GM12878 (cell line): ENCODE measurements at regions not wholly inside any gene's neighbourhood (a gene's known extent, or its start where the extent isn't known, plus 50 kb on each side); places are given as distances from the start of the nearest gene placed in this dataset.

Experiments
- ATAC-seq: fragments of 200-7000 bp; cut with Tn5 transposase; 3 replicates; pipeline ENCODE4 v1.9.1; 2020; ENCODE audit warnings: mild to moderate bottlenecking, moderate library complexity
- BruUV-seq: library from RNA; stranded (reverse); fragments of 400-500 nt; replicated peaks from 2 replicates; lab custom pipeline; 2021; lab: Mats Ljungman, UMichigan
- CTCF ChIA-PET: fragments of 300-600 bp; sonication (Branson Sonifier 250); formaldehyde crosslinking; extraction: SDS; loops from one replicate; lab custom pipeline; 2021; ENCODE audit warnings: inconsistent platforms; lab: Yijun Ruan, JAX
- POLR2A ChIA-PET: fragments of 350-600 bp; formaldehyde crosslinking; extraction: SDS; loops from one replicate; lab custom pipeline; 2021; ENCODE audit warnings: inconsistent platforms; lab: Charles Lee
- RAD21 ChIA-PET: fragments of 300-600 bp; sonication (Branson Sonifier 250); formaldehyde crosslinking; loops from one replicate; lab custom pipeline; 2023; ENCODE audit warnings: antibody characterized with exemption; ENCODE audit not compliant: unreplicated experiment; lab: Charles Lee
- SMC1A ChIA-PET: fragments of 300-600 bp; sonication (Branson Sonifier 250); formaldehyde crosslinking; loops from one replicate; lab custom pipeline; 2023; ENCODE audit not compliant: unreplicated experiment, uncharacterized antibody; lab: Charles Lee
- DNase-seq: peaks from one replicate; pipeline ENCODE4 v3.0.0-alpha.2; 2011; ENCODE audit warnings: low read depth, low spot score
- FAIRE-seq: peaks from 3 replicates; lab custom pipeline; 2011; peaks lifted over from hg19 to GRCh38; lab: Jason Lieb, UNC
- H2AFZ ChIP-seq: 2 replicates; pipeline ENCODE4 v1.6.0; 2011; ENCODE audit warnings: low read depth, low read length, control low read depth; ENCODE audit not compliant: control insufficient read depth
- H3K27ac ChIP-seq: 2 replicates; pipeline ENCODE4 v1.5.1; 2011; ENCODE audit warnings: control low read depth; ENCODE audit not compliant: control insufficient read depth, insufficient read depth
- H3K27me3 ChIP-seq, 2 experiments: replicated peaks in 1 of 2; 2 replicates each; pipeline versions ENCODE4 v1.6.0 to v1.6.1; 2011; ENCODE audit warnings: low read length in 1 of 2; ENCODE audit not compliant: control insufficient read depth in 2 of 2, insufficient read depth in 2 of 2
- H3K36me3 ChIP-seq, 2 experiments: 2 replicates each; pipeline ENCODE4 v1.5.1; 2011; ENCODE audit warnings: low read length in 1 of 2; ENCODE audit not compliant: control insufficient read depth in 2 of 2, insufficient read depth in 2 of 2
- H3K4me1 ChIP-seq: 2 replicates; pipeline ENCODE4 v1.6.1; 2011; ENCODE audit warnings: mild to moderate bottlenecking, low read length, moderate library complexity, mixed read lengths; ENCODE audit not compliant: control insufficient read depth, insufficient read depth
- H3K4me2 ChIP-seq: 2 replicates; pipeline ENCODE4 v1.6.0; 2011; ENCODE audit warnings: control low read depth; ENCODE audit not compliant: control insufficient read depth, insufficient read depth
- H3K4me3 ChIP-seq: fragments of 200-600 bp; sonication (generic); 2 replicates; pipeline ENCODE4 v1.5.1; 2016
- H3K79me2 ChIP-seq: 2 replicates; pipeline ENCODE4 v1.6.0; 2011; ENCODE audit warnings: low read length; ENCODE audit not compliant: control insufficient read depth, insufficient read depth
- H3K9ac ChIP-seq: 2 replicates; pipeline ENCODE4 v1.8.0; 2011; ENCODE audit warnings: low read length, control low read depth, mixed read lengths; ENCODE audit not compliant: control insufficient read depth, insufficient read depth
- H3K9me3 ChIP-seq: replicated peaks from 3 replicates; pipeline ENCODE4 v1.5.1; 2011; ENCODE audit warnings: mild to moderate bottlenecking, low read length; ENCODE audit not compliant: control insufficient read depth, insufficient read depth
- H4K20me1 ChIP-seq: 2 replicates; pipeline ENCODE4 v1.6.0; 2011; ENCODE audit not compliant: control insufficient read depth, insufficient read depth
- BMI1 ChIP-seq: fragments of 450-650 bp; IDR thresholded peaks from 2 replicates; pipeline ENCODE4 v1.6.1; 2016; ENCODE audit warnings: mild to moderate bottlenecking, moderate library complexity, borderline replicate concordance
- E4F1 ChIP-seq: fragments of 450-650 bp; IDR thresholded peaks from 2 replicates; pipeline ENCODE4 v1.6.1; 2018; ENCODE audit warnings: borderline replicate concordance, mild to moderate bottlenecking; ENCODE audit not compliant: partially characterized antibody
- EED ChIP-seq: sonication (generic); IDR thresholded peaks from 2 replicates; pipeline ENCODE4 v1.6.1; 2016; ENCODE audit warnings: antibody characterized with exemption, low read depth
- RBBP5 ChIP-seq: fragments of 200-600 bp; sonication (generic); conservative IDR thresholded peaks from 2 replicates; pipeline ENCODE4 v1.6.1; 2016
- SREBF2 ChIP-seq: IDR thresholded peaks from 2 replicates; pipeline ENCODE4 v1.6.1; 2012; ENCODE audit warnings: mild to moderate bottlenecking, low read length
- TCF12 ChIP-seq: IDR thresholded peaks from 2 replicates; pipeline ENCODE4 v1.6.1; 2011; ENCODE audit warnings: low read depth, mild to moderate bottlenecking, low read length
- TCF7 ChIP-seq: IDR thresholded peaks from 2 replicates; pipeline ENCODE4 v1.6.1; 2014; ENCODE audit warnings: antibody characterized with exemption, borderline replicate concordance
- in situ Hi-C: fragments of 300-500 bp; cut with MboI; formaldehyde crosslinking; loops from 9 replicates; pipeline ENCODE4 v1.14.3; 2018; ENCODE audit warnings: mixed read lengths
- intact Hi-C: fragments of 100-400 bp; cut with micrococcal nuclease; formaldehyde crosslinking; loops from one replicate; pipeline ENCODE4 v1.14.2; 2022; ENCODE audit not compliant: unreplicated experiment
- TF ChIP-seq, protein P1 (sequence below): fragments of 450-650 bp; formaldehyde crosslinking; IDR thresholded peaks from 2 replicates; pipeline ENCODE4 v1.4.0; 2022; ENCODE audit warnings: mild to moderate bottlenecking, moderate library complexity

GRCh38 chr14:38425324-38425976 lies 169.6 kb upstream of the CLEC14A start (continued):
- no peak for TF ChIP-seq E4F1

GRCh38 chr14:38420048-38420447 lies 164.2 kb upstream of the CLEC14A start:
- H4K20me1 ChIP-seq: no peaks in the 10 kb centered on the region
- H3K4me1 ChIP-seq: no peaks in the 10 kb centered on the region
- ATAC-seq (no peak), FAIRE-seq (no peak)
- in situ Hi-C loops: no loop called here
- no peaks in the 10 kb centered on the region for H3K9me3 ChIP-seq
- no peaks in the 10 kb centered on the region for H3K27me3 ChIP-seq
- no peak for TF ChIP-seq RBBP5
- TF ChIP-seq EED: no peak
- no peak for TF ChIP-seq SREBF2
- TF ChIP-seq TCF12: no peak
- TF ChIP-seq, protein P1, sequence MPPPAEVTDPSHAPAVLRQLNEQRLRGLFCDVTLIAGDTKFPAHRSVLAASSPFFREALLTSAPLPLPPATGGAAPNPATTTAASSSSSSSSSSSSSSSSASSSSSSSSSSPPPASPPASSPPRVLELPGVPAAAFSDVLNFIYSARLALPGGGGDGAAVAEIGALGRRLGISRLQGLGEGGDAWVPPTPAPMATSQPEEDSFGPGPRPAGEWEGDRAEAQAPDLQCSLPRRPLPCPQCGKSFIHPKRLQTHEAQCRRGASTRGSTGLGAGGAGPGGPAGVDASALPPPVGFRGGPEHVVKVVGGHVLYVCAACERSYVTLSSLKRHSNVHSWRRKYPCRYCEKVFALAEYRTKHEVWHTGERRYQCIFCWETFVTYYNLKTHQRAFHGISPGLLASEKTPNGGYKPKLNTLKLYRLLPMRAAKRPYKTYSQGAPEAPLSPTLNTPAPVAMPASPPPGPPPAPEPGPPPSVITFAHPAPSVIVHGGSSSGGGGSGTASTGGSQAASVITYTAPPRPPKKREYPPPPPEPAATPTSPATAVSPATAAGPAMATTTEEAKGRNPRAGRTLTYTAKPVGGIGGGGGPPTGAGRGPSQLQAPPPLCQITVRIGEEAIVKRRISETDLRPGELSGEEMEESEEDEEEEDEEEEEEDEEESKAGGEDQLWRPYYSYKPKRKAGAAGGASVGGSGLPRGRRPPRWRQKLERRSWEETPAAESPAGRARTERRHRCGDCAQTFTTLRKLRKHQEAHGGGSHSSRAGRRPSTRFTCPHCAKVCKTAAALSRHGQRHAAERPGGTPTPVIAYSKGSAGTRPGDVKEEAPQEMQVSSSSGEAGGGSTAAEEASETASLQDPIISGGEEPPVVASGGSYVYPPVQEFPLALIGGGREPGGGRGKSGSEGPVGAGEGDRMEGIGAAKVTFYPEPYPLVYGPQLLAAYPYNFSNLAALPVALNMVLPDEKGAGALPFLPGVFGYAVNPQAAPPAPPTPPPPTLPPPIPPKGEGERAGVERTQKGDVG (CRISPR knock-in tag): no peak
- TF ChIP-seq TCF7: no peak
- TF ChIP-seq BMI1: no peak
- TF ChIP-seq, all 136 proteins: peak for 0
- no peak overlapping the region for H3K27ac ChIP-seq
- no peaks in the 10 kb centered on the region for H3K36me3 ChIP-seq
- no peak overlapping the region for H3K4me2 ChIP-seq
- DNase-seq: no peak
- no peak overlapping the region for H3K4me3 ChIP-seq
- no peak overlapping the region for H3K9ac ChIP-seq
- no peak overlapping the region for H2AFZ ChIP-seq
- ChIA-PET SMC1A (interaction anchor here (1.0 to 1.2 kb wide), 2 partner anchors 10 to 11 kb away, joined by 3 to 4 read pairs; no protein-coding TSS in a partner anchor), POLR2A (no interaction called here), RAD21 (no interaction called here), CTCF (interaction anchor here (0.5 to 0.6 kb wide), 2 partner anchors 9 to 56 kb away, joined by 3 read pairs; no protein-coding TSS in a partner anchor)
- intact Hi-C loops: no loop called here
- H3K79me2 ChIP-seq: no peaks in the 10 kb centered on the region
- no TSS peak for BruUV-seq
